Left renal cortex interstitium (tissue), 4 donors: ENCODE measurements at regions not wholly inside any gene's neighbourhood (a gene's known extent, or its start where the extent isn't known, plus 50 kb on each side); places are given as distances from the start of the nearest gene placed in this dataset.

ENCODE experiments used
- DNase-seq, 4 donors: peaks; one replicate each; pipeline ENCODE4 v3.0.0-alpha.2; 2013; ENCODE audit warnings: low read depth in 4 of 4, low spot score in 2 of 4, missing footprints in 1 of 4

- DNase-seq: no peak
Observed at GRCh38 chr20:57803508-57804005, 93.7 kb upstream of the PMEPA1 start.

GRCh38 chr20:57802765-57803507 is 93.1 kb upstream of the PMEPA1 start:
- no peak for DNase-seq

- DNase-seq: no peak
Observed at GRCh38 chr20:57801581-57801980, 91.8 kb upstream of the PMEPA1 start.

GRCh38 chr20:57800791-57801430 is 91.1 kb upstream of the PMEPA1 start:
- DNase-seq: no peak

GRCh38 chr20:57797401-57797800 is 87.6 kb upstream of the PMEPA1 start:
- DNase-seq: no peak

- DNase-seq: no peak
Observed at GRCh38 chr20:57795977-57796560, 86.3 kb upstream of the PMEPA1 start.

GRCh38 chr20:57795342-57795697 is 85.5 kb upstream of the PMEPA1 start:
- no peak for DNase-seq

- DNase-seq: peak in 1 of 4 donors; percentile 43
Observed at GRCh38 chr20:57794600-57795341, 85.0 kb upstream of the PMEPA1 start.

GRCh38 chr20:57794036-57794435 is 84.2 kb upstream of the PMEPA1 start:
- no peak for DNase-seq

GRCh38 chr20:57793421-57793820 is 83.6 kb upstream of the PMEPA1 start:
- no peak for DNase-seq

- no peak for DNase-seq
Observed at GRCh38 chr20:57792386-57793080, 82.7 kb upstream of the PMEPA1 start.

- DNase-seq: no peak
Observed at GRCh38 chr20:57791966-57792365, 82.2 kb upstream of the PMEPA1 start.

- no peak for DNase-seq
Observed at GRCh38 chr20:57791178-57791962, 81.6 kb upstream of the PMEPA1 start.

- DNase-seq: no peak
Observed at GRCh38 chr20:57790176-57790575, 80.4 kb upstream of the PMEPA1 start.

- DNase-seq: no peak
Observed at GRCh38 chr20:57788936-57789613, 79.3 kb upstream of the PMEPA1 start.

GRCh38 chr20:57787990-57788781 is 78.4 kb upstream of the PMEPA1 start:
- DNase-seq: no peak

GRCh38 chr20:57787151-57787989 is 77.6 kb upstream of the PMEPA1 start:
- no peak for DNase-seq
